Activated naive CD4-positive, alpha-beta T cell treated with anti-CD3 and anti-CD28 coated beads, Interleukin-2, amount 50 U/mL, for 16 hours (primary cell): ENCODE measurements at regions not wholly inside any gene's neighbourhood (a gene's known extent, or its start where the extent isn't known, plus 50 kb on each side); places are given as distances from the start of the nearest gene placed in this dataset.
"Not testable (repeated sequence)": the region's sequence is repeated elsewhere in the genome, so short reads cannot be mapped to it uniquely, and the experiment has no call there.

Experiments used
- DNase-seq: peaks from one replicate; pipeline ENCODE4 v3.0.0-alpha.2; 2020

GRCh38 chr1:30374400-30375070 lies 348.9 kb downstream of the MATN1 start:
- no peak for DNase-seq

DNA sequence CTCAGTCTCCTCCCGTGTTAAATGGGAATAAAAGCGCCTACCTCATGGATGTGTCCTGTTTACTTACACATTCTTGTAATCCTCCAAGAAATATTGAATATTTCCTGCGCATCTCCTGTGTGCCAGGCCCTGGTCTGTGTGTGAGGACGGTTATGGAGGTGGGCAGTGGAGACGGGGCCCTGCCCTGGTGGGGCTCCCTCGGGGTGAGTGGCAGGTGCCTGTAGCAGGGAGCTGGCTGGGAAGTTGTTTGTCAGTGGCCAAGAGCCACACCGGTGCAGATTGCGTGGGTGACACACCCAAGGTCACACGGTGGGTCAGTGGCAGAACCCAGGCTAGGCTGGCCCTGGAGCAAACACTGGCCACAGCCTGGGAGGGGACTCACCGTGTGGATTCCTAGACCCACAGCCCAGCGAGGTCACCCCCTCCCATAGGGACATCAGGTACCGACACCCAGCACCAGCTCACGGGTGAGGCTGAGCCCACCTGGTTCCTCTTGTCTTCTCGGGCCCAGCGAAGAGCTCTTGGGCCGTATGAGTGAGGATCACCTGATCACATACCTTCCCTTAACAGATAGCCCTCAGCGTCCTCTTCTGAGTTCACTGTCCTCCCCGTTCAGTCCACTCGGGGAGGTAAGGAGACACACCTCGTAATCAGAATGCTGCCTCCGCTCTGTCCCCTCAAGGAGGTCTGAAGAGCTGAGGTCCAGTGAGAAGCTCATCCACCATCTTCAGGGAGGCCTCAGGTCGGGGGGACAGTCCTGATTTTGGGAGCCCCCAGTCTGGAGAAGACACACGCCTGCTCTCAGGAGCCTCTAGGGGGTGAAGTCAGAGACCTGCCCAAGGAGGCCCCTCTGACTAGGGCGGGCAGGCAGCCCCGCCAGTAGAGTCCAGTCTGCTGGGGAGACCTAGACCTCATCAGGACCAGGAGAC lies 349.6 kb downstream of the MATN1 start:
- no peak for DNase-seq

GRCh38 chr1:30372792-30373433 lies 350.5 kb downstream of the MATN1 start:
- no peak for DNase-seq

DNA sequence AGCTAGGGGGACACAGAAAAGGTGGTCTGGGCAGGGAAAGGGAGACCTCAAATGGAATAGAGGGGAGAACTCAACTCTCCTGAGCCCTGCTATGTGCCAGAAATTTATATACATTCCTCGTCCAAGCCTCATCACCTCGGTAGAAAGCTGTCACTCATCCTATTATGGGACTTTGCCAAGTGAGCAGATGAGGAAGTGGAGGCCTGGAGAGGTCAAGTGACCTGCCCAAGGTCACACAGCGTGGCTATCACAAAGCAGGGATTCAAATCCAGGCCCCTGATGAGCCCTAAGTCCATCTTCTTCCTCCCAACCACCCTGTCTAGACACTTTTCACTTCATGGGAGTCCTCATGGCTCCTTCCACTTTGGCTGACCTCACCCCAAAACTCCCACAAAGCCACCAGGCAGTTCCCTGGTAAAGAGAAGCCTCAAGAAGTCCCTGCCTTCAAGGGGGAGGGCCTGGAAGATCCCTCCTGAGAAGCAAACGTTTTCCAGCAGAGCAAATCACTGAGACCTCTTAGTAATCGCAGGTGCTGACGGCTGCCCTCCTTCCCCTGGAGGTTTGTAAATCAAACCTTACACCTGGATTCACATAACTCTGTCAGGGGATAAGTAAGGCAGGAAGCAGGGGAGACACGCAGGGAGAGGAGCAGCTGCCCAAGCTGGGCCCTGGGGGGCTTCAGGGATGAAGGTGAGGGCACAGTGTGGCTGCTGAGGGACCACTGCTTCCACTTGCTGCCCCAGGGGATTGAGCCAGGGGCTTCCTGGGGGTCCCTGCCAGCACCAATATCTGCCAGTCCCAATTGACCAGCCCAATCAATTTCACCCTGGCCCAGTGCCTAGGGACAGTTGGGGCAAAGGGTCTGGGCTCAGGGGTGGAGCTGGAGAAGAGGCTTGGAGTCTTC lies 351.2 kb downstream of the MATN1 start:
- no peak for DNase-seq

- no peak for DNase-seq
These were observed 352.1 kb downstream of the MATN1 start for GRCh38 chr1:30371179-30371788.

- DNase-seq = no peak
These were observed 354.6 kb downstream of the MATN1 start for GRCh38 chr1:30368651-30369240.

DNA sequence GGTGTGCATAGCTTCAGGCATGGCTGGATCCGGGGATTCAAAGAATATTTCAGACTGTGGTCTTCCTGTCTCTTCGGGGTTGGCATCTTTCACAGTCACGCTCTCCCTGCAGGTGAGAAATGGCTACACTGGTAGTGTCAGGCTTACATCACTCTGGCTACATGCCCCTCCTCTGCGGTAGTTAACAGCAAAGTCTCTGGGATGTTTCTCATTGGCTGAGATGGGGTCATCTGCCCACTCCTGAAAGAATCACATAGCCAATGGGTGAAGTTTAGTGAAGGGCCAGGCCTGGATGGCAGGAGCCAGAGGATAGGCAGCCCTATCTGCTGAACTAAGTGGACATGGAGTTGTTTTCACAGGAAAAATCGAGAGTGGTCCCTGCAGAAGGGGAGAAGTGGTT lies 356.5 kb downstream of the MATN1 start:
- no peak for DNase-seq

DNA sequence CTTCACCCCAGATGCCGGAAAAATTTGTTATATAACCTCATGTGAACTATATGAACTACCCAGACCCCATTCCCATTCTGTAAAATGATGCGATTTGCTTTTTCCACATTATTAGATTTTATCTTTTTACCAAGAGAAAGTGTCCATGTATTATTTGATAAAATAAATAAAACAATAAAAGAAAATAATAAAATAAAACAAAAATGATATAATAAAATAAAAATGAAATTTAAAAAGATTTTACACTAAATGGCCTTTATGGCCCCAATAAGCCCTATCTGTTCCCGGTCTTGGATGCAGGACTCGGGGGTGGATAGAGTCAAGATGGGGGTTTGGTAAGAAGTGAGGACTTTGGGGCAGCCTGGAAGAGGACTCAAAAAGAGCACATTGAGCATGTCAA lies 357.2 kb downstream of the MATN1 start:
- DNase-seq = no peak

GRCh38 chr1:30365596-30365995 lies 357.8 kb downstream of the MATN1 start:
- DNase-seq = no peak

- DNase-seq = no peak
These were observed 360.4 kb downstream of the MATN1 start for GRCh38 chr1:30363031-30363430.

- DNase-seq = no peak
These were observed 360.8 kb downstream of the MATN1 start for GRCh38 chr1:30362603-30362990.

- DNase-seq = not testable (repeated sequence)
These were observed 361.3 kb downstream of the MATN1 start for GRCh38 chr1:30361890-30362602.

GRCh38 chr1:30360753-30361152 lies 362.6 kb downstream of the MATN1 start:
- no peak for DNase-seq

DNA sequence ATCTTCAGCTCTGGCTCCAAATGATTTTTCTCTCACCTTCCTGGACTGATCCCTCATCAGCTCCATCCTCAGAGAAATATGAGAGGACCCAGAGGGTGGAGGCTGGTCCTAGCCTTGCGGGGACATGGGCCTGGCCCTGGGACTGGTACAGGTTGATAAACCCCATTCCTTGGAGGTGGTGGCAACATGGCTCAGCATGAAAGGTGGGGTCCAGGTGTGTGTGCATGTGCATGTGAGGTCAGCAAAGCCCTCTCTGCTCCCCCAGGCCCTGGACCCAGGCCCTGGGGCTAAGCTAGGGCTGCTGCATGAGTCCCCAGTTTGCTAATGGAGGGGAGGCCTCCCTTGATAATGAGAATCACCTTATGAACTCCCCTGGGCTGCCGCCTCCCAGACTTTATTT lies 363.1 kb downstream of the MATN1 start:
- no peak for DNase-seq

DNA sequence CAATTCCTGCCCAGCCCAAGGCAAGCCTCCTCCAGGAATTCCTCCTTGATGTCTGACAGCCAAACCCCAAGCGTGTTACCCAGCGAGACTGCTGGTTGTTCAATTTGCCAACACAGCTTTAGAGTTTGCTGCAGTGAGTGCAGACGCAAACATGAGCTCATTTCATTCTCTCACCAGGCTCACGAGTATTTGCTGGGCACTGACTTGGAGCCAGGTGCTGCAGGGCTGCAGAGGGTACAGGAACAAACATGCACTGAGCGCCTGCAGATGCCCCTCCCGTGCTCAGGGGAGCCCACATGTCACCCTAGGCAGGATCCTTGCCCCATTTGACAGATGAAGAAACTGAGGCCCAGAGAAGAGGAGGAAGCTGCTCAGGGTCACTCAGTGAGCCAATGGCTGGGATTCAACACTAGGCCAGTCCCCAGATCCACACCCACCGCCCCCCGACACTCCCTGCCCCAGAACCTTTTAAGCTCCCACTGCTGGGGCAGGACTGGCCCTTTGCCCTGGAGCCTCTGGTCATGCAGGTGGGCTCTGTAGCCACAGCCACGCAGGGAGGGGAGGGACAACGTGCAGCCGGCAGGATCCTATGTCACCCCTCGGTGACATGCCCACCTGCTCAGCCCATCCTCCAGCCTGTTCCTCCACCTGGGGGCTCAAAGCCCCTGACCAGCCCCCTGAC lies 363.7 kb downstream of the MATN1 start:
- DNase-seq = no peak

GRCh38 chr1:30358500-30358899 lies 364.9 kb downstream of the MATN1 start:
- no peak for DNase-seq

DNA sequence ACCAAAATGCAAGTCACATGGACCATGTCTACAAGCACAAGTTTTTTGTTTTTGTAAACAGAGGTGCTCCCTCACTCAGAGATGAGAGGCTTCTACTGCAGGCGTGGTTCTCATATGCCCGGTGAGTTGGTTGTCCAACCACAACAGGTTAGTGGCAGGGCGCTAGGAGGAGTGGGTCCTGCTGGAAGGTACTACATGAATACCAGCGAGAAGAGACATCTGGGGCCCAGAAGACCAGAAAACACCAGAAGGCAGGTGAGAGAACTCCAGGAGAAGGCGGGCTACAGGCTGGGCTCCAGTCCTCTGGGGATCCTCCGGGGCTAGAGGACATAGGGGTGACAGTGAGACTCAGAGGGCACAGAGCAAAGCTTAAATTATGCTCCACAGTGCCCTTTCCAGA lies 366.5 kb downstream of the MATN1 start:
- DNase-seq = no peak

DNA sequence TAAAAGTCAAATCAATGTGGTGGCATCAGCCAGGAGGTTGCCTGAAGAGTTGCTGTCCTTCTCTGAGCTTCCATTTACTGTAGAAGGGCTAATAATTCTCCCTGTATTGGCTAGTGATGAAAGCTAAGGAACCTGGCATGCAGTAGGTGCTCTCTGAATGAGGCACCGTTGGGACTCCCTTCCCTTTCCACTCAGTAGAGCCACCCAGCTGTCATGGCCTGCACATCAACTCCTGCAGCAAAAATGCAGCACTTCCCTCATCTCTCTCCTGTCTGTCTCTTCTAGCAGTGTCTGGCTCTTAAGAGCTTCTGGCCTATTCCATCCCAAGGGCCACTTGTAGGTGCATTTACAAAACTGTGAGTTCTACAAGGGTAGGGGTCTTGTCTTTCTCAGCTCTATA lies 369.0 kb downstream of the MATN1 start:
- DNase-seq = no peak

DNA sequence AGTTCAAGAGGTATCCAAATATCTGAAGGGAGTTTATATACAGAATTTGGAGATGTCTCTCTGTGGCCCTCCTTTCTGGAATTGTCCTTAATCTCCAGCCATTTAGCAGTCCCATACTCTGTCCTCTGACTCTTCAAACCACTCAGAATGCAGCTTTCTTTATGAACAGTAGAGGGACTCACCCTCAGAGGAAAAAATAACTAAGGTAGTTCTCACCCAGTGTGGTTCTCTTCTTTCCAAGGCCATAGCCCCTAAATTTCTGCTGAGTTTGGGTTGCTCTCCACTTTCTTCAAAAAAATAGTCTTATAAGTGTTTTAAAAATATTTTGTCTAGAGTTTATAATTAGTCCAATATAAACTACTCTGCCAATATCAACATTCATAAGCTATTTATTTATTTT lies 369.7 kb downstream of the MATN1 start:
- DNase-seq = no peak

DNA sequence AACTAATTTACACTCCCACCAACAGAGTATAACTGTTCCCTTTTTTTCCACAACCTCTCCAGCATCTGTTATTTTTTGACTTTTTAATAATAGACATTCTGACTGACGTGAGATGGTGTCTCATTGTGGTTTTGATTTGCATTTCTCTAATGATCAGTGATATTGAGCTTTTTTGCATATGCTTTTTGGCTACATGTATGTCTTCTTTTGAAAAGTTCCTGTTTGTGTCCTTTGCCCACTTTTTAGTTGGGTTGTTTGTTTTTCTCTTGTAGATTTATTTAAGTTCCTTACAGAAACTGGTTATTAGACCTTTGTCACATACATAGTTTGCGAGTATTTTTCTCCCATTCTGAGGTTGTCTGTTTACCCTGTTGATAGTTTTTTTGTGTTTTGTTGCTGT lies 375.2 kb downstream of the MATN1 start:
- DNase-seq = no peak
